Body of pancreas (tissue), 1 donor: ENCODE measurements at regions not wholly inside any gene's neighbourhood (a gene's known extent, or its start where the extent isn't known, plus 50 kb on each side); places are given as distances from the start of the nearest gene placed in this dataset. TPM values are rescaled to one million over a fixed set of nuclear protein-coding genes. Genes with fewer than 3 reads are reported as not detected.

Experiments
- small RNA-seq: library from RNA; depleted of rRNA; stranded (forward); fragments of <200 nt; gene quantifications from one replicate; pipeline ENCODE3, GENCODE V24; 2016

Small RNA genes in the stretch of these regions (small RNA-seq; reads per million reads assigned to genes)
- gene AL359920.1 = not detected
